ENCODE measurements at regions not wholly inside any gene's neighbourhood (a gene's known extent, or its start where the extent isn't known, plus 50 kb on each side); places are given as distances from the start of the nearest gene placed in this dataset.

GRCh38 chr4:155565776-155566175 is 100.9 kb upstream of the GUCY1A1 start:
- no peaks in the 10 kb centered on the region for H3K9me3 Mint-ChIP-seq

More at GRCh38 chr4:155565776-155566175, 100.9 kb upstream of the GUCY1A1 start:
- no peaks in the 10 kb centered on the region for H4K20me1 ChIP-seq (ENCODE audit: control insufficient read depth, insufficient read depth, insufficient read length)
- H2BK20ac ChIP-seq (ENCODE audit: low read depth, low read length, poor library complexity, severe bottlenecking) = no peak overlapping the region
- no peak overlapping the region for H3K27ac Mint-ChIP-seq
- no peak overlapping the region for H2BK120ac ChIP-seq (ENCODE audit: low read depth, low read length, poor library complexity, severe bottlenecking)
- no peaks in the 10 kb centered on the region; the same call in 1 of the 2 replicates for H3K27me3 Mint-ChIP-seq (ENCODE audit: low read depth)
- no peak overlapping the region for H4K91ac ChIP-seq (ENCODE audit: insufficient read length, low read depth, low read length)
- H3K4me3 Mint-ChIP-seq = no peak overlapping the region
- no peak overlapping the region for H3K4ac ChIP-seq (ENCODE audit: low read depth, low read length)
- H3K9ac ChIP-seq (ENCODE audit: extremely low read depth, insufficient read length, low read length) = no peak overlapping the region
- H3K18ac ChIP-seq (ENCODE audit: insufficient read length, low read depth, low read length) = no peak overlapping the region
- no peak overlapping the region for H2BK5ac ChIP-seq (ENCODE audit: insufficient read length, low read length)
- no CpG with 5 or more reads among the region's 2 CpGs for WGBS (ENCODE audit: extremely low coverage, insufficient read length, low lambda C conversion rate)
- H2BK15ac ChIP-seq (ENCODE audit: low read depth, low read length) = no peak overlapping the region
- H3K23ac ChIP-seq (ENCODE audit: insufficient read length, low read depth, low read length) = no peak overlapping the region
- no peaks in the 10 kb centered on the region for H3K79me1 ChIP-seq (ENCODE audit: insufficient read depth, low read depth, low read length, poor library complexity, severe bottlenecking)
- no peak overlapping the region for H2AFZ ChIP-seq (ENCODE audit: low read length)
- TF ChIP-seq CTCF (conservative IDR thresholded peaks at IDR 0.05) = no peak
- H3T11ph ChIP-seq (ENCODE audit: low read length) = no peak overlapping the region
- H3K79me2 ChIP-seq (ENCODE audit: insufficient read depth, low read length) = no peaks in the 10 kb centered on the region
- no peaks in the 10 kb centered on the region for H3K23me2 ChIP-seq (ENCODE audit: insufficient read length, low read depth, low read length, poor library complexity, severe bottlenecking)
- H2BK12ac ChIP-seq (ENCODE audit: insufficient read length, low read depth, low read length) = no peak overlapping the region
- H3K14ac ChIP-seq (ENCODE audit: insufficient read depth, low read length) = no peak overlapping the region
- no peaks in the 10 kb centered on the region for H3K36me3 Mint-ChIP-seq (ENCODE audit: insufficient read depth in 1 of 3, low read depth in 3 of 3)
- H4K5ac ChIP-seq (ENCODE audit: insufficient read length, low read depth, low read length) = no peak overlapping the region
- H3K4me1 Mint-ChIP-seq = no peaks in the 10 kb centered on the region
- H3K9me3 ChIP-seq (ENCODE audit: control insufficient read depth, low read depth, low read length) = no peaks in the 10 kb centered on the region
- H4K8ac ChIP-seq (replicated peaks; ENCODE audit: insufficient read length, low read depth, low read length) = no peak overlapping the region
- no peak overlapping the region for H2AK5ac ChIP-seq (ENCODE audit: insufficient read length, low read length)
- H3K4me1 ChIP-seq (ENCODE audit: insufficient read depth, low read length) = no peaks in the 10 kb centered on the region
- no peak for DNase-seq
- no peak overlapping the region for H3K27ac ChIP-seq (ENCODE audit: insufficient read length, low read depth, low read length)
- no peak overlapping the region for H3K4me2 ChIP-seq (ENCODE audit: insufficient read depth, insufficient read length, low read length)
- H3K56ac ChIP-seq (ENCODE audit: insufficient read length, low read depth, low read length) = no peak overlapping the region
- H3K27me3 ChIP-seq (ENCODE audit: insufficient read depth, low read length) = no peaks in the 10 kb centered on the region

Data from H9 (cell line).